Transverse colon (tissue), 4 donors: ENCODE measurements at regions not wholly inside any gene's neighbourhood (a gene's known extent, or its start where the extent isn't known, plus 50 kb on each side); places are given as distances from the start of the nearest gene placed in this dataset.
"Not testable (repeated sequence)": the region's sequence is repeated elsewhere in the genome, so short reads cannot be mapped to it uniquely, and the experiment has no call there.

ENCODE experiments used
- DNase-seq: peaks from one replicate; pipeline ENCODE4 v3.0.0-alpha.2; 2019
- H3K27ac ChIP-seq, 4 donors: fragments of 200-600 bp; sonication (generic); 2 replicates each; pipeline ENCODE4 v1.5.1; 2016 to 2018; ENCODE audit warnings: inconsistent platforms in 4 of 4
- H3K27me3 ChIP-seq: fragments of 200-600 bp; sonication (generic); 2 replicates; pipeline ENCODE4 v1.5.1; 2017; ENCODE audit warnings: inconsistent platforms
- H3K36me3 ChIP-seq, 4 donors: fragments of 200-600 bp; sonication (generic); 2 replicates each; pipeline ENCODE4 v1.5.1; 2017 to 2019; ENCODE audit warnings: inconsistent platforms in 4 of 4
- H3K4me1 ChIP-seq, 4 donors: fragments of 200-600 bp; sonication (generic); 2 replicates each; pipeline ENCODE4 v1.5.1; 2017 to 2020; ENCODE audit warnings: inconsistent platforms in 4 of 4
- H3K4me3 ChIP-seq, 4 donors: fragments of 200-600 bp; sonication (generic); 1 replicate in 1 of 4; 2 replicates in 3 of 4; pipeline versions ENCODE4 v1.5.1 to v1.6.1; 2017 to 2019; ENCODE audit warnings: inconsistent platforms in 4 of 4
- H3K9me3 ChIP-seq, 2 donors: fragments of 200-600 bp; sonication (generic); 2 replicates each; pipeline ENCODE4 v1.5.1; 2017 to 2019; ENCODE audit warnings: inconsistent platforms in 2 of 2
- CTCF ChIP-seq, 5 experiments: fragments of 200-600 bp in 3 of 5; fragments of 450-650 bp in 2 of 5; sonication (generic) in 3 of 5; IDR thresholded peaks; 1 replicate in 2 of 5; 2 replicates in 3 of 5; pipeline ENCODE4 v1.5.1; 2016 to 2017; ENCODE audit warnings: antibody characterized with exemption in 5 of 5, inconsistent platforms in 3 of 5, mild to moderate bottlenecking in 2 of 5, moderate library complexity in 1 of 5
- EP300 ChIP-seq: sonication (generic); formaldehyde crosslinking; IDR thresholded peaks from one replicate; pipeline ENCODE4 v1.6.1; 2017; ENCODE audit warnings: antibody characterized with exemption, low read depth
- POLR2A ChIP-seq: fragments of 450-650 bp; IDR thresholded peaks from one replicate; pipeline ENCODE4 v1.6.1; 2016; ENCODE audit warnings: antibody characterized with exemption, mild to moderate bottlenecking, moderate library complexity
- POLR2AphosphoS5 ChIP-seq, 3 donors: sonication (generic); formaldehyde crosslinking; IDR thresholded peaks; one replicate each; pipeline ENCODE4 v1.6.1; 2016; ENCODE audit warnings: antibody characterized with exemption in 3 of 3
- WGBS, 2 donors: methylation state at CpG; one replicate each; pipeline ENCODE4 v1.1.5; 2018; ENCODE audit warnings: low coverage in 1 of 2; 5-methylcytosine and 5-hydroxymethylcytosine counted together
- in situ Hi-C, 4 donors: fragments of 200-750 bp; cut with MboI; loops; one replicate each; pipeline versions ENCODE4 v1.15.0 to v1.15.1; 2017; ENCODE audit warnings: low sequenced_read_pairs in 3 of 4, low pct_ligation_motif_present in 1 of 4, low pct_unique_long_range_greater_than_20kb in 1 of 4
- intact Hi-C: fragments of 100-400 bp; cut with DNase I; formaldehyde crosslinking; loops from one replicate; pipeline ENCODE4 v1.15.1; 2023; ENCODE audit warnings: low total_unique reads

GRCh38 chr2:39881494-39881893 is 102.4 kb upstream of the THUMPD2 start:
- no peak for TF ChIP-seq POLR2A
- no peak for TF ChIP-seq EP300
- no peak for TF ChIP-seq POLR2AphosphoS5 (IDR thresholded peaks at IDR 0.05)
- TF ChIP-seq CTCF (IDR thresholded peaks at IDR 0.05): no peak
- in situ Hi-C loops: no loop called here

DNA sequence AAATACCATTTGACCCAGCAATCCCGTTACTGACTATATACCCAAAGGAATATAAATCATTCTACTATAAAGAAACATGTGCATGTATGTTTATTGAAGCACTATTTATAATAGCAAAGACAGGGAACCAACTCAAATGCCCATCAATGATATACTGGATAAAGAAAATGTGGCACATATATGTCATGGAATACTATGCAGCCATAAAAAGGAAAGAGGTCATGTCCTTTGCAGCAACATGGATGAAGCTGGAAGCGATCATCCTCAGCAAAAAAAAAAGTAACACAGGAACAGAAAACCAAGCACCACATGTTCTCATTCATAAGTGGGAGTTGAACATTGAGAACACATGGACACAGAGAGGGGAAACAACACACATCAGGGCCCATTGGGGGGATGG is 99.9 kb upstream of the THUMPD2 start:
- H3K36me3 ChIP-seq, H3K9me3 ChIP-seq, H3K4me1 ChIP-seq, H3K27ac ChIP-seq, H3K27me3 ChIP-seq, in situ Hi-C loops, intact Hi-C loops, H3K4me3 ChIP-seq, DNase-seq: not testable (repeated sequence)
- 89 to 90% methylated on average over 2 of the region's 2 CpGs for WGBS, 2 donors

More at GRCh38 chr2:39881494-39881893, 102.4 kb upstream of the THUMPD2 start:
- Histone ChIP-seq H3K9me3 (no peaks in the 10 kb centered on the region), H3K36me3 (no peaks in the 10 kb centered on the region), H3K27ac (no peak overlapping the region), H3K27me3 (no peaks in the 10 kb centered on the region), H3K4me1 (no peaks in the 10 kb centered on the region), H3K4me3 (no peak overlapping the region)
- intact Hi-C loops: no loop called here
- no peak for DNase-seq

DNA sequence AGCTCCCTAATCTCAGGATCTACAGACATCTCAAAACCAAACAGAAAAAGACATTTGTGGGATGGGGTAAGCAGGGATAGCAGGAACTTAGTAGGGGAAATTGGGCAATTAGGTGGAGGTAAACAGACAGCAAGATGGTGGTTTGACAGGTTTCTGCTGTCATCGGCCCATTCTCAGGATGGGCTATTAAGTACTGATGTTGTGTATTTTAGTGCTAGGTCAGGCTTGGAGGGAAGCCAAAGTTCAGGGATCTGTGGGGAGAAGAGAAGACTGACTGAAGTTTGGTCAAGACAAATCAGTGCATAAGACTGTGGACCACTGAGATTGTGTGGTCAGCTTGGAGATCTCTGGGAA is 96.8 kb upstream of the THUMPD2 start:
- in situ Hi-C loops (no loop called here), intact Hi-C loops (no loop called here)
- no peaks in the 10 kb centered on the region for H3K36me3 ChIP-seq
- 62 to 67% methylated on average over 1 of the region's 1 CpG for WGBS, 2 donors
- no peak for TF ChIP-seq POLR2A
- TF ChIP-seq POLR2AphosphoS5 (IDR thresholded peaks at IDR 0.05): no peak
- TF ChIP-seq EP300: no peak
- TF ChIP-seq CTCF (IDR thresholded peaks at IDR 0.05): no peak
- DNase-seq: no peak
- H3K27me3 ChIP-seq: no peaks in the 10 kb centered on the region
- H3K4me3 ChIP-seq: no peak overlapping the region
- peaks cover 0 to 6% (median 0%) of the 10 kb centered on the region in 4 donors for H3K4me1 ChIP-seq
- no peaks in the 10 kb centered on the region for H3K9me3 ChIP-seq
- peak overlapping the region; percentile 31 to 68 (median 46) for H3K27ac ChIP-seq

- TF ChIP-seq CTCF (IDR thresholded peaks at IDR 0.05) (no peak), POLR2AphosphoS5 (IDR thresholded peaks at IDR 0.05) (peak in 2 of 3 donors; percentile 40 to 61)
- Histone ChIP-seq H3K4me3 (no peak overlapping the region), H3K27ac (peak overlapping the region; percentile 31 to 68 (median 46)), H3K4me1 (peaks cover 0 to 6% (median 0%) of the 10 kb centered on the region in 4 donors), H3K36me3 (no peaks in the 10 kb centered on the region), H3K27me3 (no peaks in the 10 kb centered on the region), H3K9me3 (no peaks in the 10 kb centered on the region)
- in situ Hi-C loops: no loop called here
- WGBS, 2 donors: 72 to 77% methylated on average over 5 of the region's 5 CpGs
- DNase-seq: peak; percentile 19
- intact Hi-C loops: no loop called here
Measured at GRCh38 chr2:39875182-39875913, 96.3 kb upstream of the THUMPD2 start.

GRCh38 chr2:39874236-39874635 is 95.2 kb upstream of the THUMPD2 start:
- TF ChIP-seq POLR2AphosphoS5 (IDR thresholded peaks at IDR 0.05): no peak
- no peak for TF ChIP-seq CTCF (IDR thresholded peaks at IDR 0.05)
- TF ChIP-seq POLR2A: no peak
- no peak for TF ChIP-seq EP300
- DNase-seq: no peak
- Histone ChIP-seq H3K4me3 (no peak overlapping the region), H3K27me3 (no peaks in the 10 kb centered on the region), H3K27ac (no peak overlapping the region), H3K4me1 (peaks cover 0 to 6% (median 0%) of the 10 kb centered on the region in 4 donors), H3K9me3 (no peaks in the 10 kb centered on the region), H3K36me3 (no peaks in the 10 kb centered on the region)
- in situ Hi-C loops: no loop called here
- 79 to 88% methylated on average over 3 to 4 of the region's 4 CpGs for WGBS, 2 donors
- intact Hi-C loops: no loop called here
